KOPT-K1 (cell line): ENCODE measurements at regions not wholly inside any gene's neighbourhood (a gene's known extent, or its start where the extent isn't known, plus 50 kb on each side); places are given as distances from the start of the nearest gene placed in this dataset.
"Not testable (repeated sequence)": the region's sequence is repeated elsewhere in the genome, so short reads cannot be mapped to it uniquely, and the experiment has no call there.

Experiments
- H3K27ac ChIP-seq: fragments of 200-600 bp; sonication (generic); 2 replicates; pipeline ENCODE4 v1.5.1; 2016; ENCODE audit warnings: antibody characterized with exemption, mild to moderate bottlenecking, low read depth, low read length; ENCODE audit not compliant: poor library complexity, severe bottlenecking
- H3K36me3 ChIP-seq: fragments of 200-600 bp; sonication (generic); 2 replicates; pipeline ENCODE4 v1.5.1; 2017; ENCODE audit warnings: antibody characterized with exemption, mild to moderate bottlenecking, low read length, moderate library complexity; ENCODE audit not compliant: insufficient read depth
- H3K9me3 ChIP-seq: fragments of 200-600 bp; sonication (generic); 2 replicates; pipeline ENCODE4 v1.5.1; 2017; ENCODE audit warnings: antibody characterized with exemption, low read length, mild to moderate bottlenecking; ENCODE audit not compliant: insufficient read depth, poor library complexity, severe bottlenecking

DNA sequence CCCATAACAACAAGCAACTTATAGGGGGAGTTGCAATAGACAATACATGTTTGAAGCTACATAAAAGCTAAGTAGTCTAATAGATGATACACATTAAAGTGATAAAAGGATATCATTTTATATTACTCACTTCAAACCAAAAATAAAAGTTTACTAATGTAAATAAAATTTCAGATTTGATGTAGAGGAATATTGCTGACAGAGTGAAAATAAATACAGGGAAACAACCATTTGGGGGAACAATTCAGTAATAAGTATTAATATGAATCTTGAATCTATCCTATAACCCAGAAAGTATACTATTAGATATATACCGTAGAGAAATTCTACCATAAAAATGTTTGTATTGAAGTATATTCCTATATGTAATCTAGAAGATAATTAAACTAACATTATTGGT lies 1248.9 kb upstream of the EPHA6 start:
- Histone ChIP-seq H3K27ac (no peak overlapping the region), H3K9me3 (no peaks in the 10 kb centered on the region), H3K36me3 (no peaks in the 10 kb centered on the region)

DNA sequence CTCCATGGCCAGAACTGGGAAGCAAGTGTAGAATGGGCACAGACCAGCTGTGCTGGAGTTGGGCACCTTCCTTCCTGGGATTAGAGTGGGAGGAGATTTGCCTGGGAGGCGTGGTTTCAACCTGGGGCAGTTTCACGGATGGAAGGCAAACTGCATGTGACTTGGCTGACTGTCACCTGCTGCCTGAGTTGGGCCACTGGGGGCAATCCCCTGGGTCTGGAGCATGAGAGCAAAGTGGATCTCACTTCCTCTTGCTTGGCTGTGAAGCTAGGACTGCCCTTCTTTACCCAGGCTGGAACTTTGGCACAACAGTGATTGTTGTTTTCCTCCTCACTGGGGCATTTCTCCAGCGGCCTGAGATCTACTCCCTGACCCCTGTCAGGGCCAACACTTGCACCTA lies 1247.0 kb upstream of the EPHA6 start:
- Histone ChIP-seq H3K9me3 (no peaks in the 10 kb centered on the region), H3K27ac (no peak overlapping the region), H3K36me3 (no peaks in the 10 kb centered on the region)

DNA sequence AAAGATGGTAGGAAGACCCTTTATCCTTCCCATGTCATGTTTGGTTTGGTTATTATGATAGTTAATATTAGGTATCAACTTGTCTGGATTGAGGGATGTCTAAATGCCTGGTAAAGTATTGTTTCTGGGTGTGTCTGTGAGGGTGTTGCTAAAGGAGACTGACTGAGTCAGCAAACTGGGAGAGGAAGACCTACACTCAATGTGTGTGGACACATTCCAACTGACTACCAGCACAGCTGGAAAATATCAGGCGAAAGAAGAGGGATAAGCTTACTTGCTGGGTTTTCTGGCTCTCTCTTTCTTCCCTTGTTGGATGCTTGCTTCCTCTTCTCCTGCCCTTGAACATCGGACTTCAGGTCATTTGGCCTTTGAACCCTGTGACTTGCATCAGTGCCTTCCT lies 1227.6 kb upstream of the EPHA6 start:
- Histone ChIP-seq H3K27ac (no peak overlapping the region), H3K36me3 (no peaks in the 10 kb centered on the region), H3K9me3 (no peaks in the 10 kb centered on the region)

DNA sequence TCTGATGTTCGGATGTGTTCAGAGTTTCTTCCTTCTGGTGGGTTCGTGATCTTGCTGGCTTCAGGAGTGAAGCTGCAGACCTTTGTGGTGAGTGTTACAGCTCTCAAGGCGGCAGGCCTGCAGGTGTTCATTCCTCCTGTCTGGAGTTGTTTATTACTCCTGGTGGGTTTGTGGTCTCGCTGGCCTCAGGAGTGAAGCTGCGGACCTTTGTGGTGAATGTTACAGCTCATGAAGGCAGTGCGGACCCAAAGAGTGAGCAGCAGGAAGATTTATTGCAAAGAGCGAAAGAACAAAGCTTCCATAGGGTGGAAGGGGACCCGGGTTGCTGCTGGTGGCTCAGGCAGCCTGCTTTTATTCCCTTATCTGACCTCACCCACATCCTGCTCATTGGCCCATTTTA lies 1226.8 kb upstream of the EPHA6 start:
- not testable (repeated sequence) for H3K36me3 ChIP-seq, H3K9me3 ChIP-seq, H3K27ac ChIP-seq

DNA sequence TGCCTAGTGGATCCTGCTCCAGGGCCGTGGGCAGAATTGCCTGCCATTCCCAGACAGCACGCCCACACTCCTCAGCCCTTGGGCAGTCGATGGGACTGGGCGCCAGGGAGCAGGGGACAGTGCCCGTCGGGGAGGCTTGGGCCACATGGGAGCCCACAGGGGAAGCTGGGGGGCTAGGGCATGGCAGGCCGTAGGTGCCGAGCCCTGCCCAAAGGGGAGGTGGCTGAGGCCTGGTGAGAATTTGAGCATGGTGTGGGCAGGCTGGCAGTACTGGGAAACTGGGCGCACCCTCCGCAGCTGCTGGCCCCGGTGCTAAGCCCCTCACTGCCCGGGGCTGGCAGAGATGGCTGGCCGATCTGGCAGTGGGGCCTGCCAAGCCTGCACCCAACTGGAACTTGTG lies 1225.9 kb upstream of the EPHA6 start:
- Histone ChIP-seq H3K9me3 (no peaks in the 10 kb centered on the region), H3K36me3 (no peaks in the 10 kb centered on the region), H3K27ac (no peak overlapping the region)

DNA sequence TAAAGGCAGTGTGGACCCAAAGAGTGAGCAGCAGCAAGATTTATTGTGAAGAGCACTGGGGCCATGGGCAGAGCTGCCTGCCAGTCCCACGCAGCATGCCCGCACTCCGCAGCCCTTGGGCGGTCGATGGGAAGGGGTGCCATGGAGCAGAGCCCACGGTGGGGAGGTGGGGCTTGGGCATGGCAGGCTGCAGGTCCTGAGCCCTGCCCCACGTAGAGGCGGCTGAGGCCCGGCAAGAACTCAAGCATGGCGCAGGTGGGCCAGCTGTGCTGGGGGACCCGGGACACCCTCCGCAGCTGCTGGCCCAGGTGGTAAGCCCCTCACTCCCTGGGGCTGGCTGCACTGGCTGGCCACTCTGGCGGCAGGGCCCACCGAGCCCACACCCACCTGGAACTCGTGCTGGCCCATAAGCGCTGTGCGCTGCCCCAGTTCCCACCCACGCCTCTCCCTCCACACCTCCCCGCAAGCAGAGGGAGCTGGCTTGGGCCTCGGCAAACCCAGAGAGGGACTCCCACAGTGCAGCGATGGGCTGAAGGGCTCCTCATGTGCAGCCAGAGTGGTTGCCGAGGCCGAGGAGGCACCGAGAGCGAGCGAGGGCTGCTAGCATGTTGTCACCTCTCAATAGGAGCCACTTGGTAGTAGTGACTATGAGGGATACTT lies 1218.8 kb upstream of the EPHA6 start:
- Histone ChIP-seq H3K9me3 (no peaks in the 10 kb centered on the region), H3K36me3 (no peaks in the 10 kb centered on the region), H3K27ac (no peak overlapping the region)

DNA sequence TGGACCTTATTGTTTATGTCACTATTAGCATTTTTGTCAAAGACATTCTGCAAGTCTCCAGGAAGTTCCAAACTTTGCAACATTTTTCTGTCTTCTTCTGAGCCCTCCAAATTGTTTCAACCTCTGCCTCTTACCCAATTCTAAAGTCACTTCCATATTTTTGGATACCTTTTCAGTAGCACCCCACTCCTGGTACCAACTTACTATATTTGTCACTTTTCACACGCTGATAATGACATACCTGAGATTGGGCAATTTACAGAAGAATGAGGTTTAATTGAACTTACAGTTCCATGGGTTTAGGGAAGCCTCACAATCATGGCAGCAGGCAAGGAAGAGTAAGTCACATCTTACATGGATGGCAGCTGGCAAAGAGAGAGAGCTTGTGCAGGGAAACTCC lies 1206.5 kb upstream of the EPHA6 start:
- Histone ChIP-seq H3K36me3 (no peaks in the 10 kb centered on the region), H3K27ac (no peak overlapping the region), H3K9me3 (peaks cover 14% of the 10 kb centered on the region)

DNA sequence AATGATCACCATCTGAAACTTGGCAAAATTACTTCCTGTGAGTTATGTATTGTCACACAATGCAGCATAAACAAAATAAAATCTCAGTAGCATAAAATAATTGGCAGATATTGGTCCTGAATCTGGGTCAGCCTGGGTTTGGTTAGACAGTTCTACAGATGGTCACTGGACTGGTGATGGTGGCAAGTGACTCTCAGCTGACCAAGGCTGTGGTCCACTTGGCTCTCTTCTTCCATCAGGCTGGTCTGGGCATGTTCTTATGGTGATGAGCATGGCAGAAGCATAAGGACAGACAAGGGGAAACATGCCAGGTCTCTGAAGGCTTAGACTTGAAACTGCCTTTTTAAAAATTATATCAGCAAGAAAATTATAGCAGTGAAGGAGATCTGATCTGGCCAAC lies 1205.0 kb upstream of the EPHA6 start:
- Histone ChIP-seq H3K36me3 (no peaks in the 10 kb centered on the region), H3K27ac (no peak overlapping the region), H3K9me3 (peaks cover 14% of the 10 kb centered on the region)

DNA sequence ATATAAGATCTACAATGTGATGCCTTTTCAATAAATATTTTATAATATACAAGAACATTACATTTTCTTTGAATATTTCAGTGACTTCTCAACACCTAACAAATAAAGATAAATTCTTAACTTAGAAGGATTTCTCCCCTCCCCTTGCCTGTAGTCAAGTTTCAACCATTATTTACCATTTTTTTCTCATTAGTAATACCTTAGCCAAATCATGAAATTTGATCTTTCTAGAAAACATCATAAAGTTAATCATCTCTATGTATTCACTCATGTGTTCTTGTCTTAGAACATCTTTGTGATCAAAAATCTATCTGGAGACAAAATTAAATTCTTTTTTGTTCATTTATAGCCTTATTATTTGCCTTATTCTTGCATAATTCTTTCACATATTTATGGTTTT lies 1201.8 kb upstream of the EPHA6 start:
- no peak overlapping the region for H3K27ac ChIP-seq

DNA sequence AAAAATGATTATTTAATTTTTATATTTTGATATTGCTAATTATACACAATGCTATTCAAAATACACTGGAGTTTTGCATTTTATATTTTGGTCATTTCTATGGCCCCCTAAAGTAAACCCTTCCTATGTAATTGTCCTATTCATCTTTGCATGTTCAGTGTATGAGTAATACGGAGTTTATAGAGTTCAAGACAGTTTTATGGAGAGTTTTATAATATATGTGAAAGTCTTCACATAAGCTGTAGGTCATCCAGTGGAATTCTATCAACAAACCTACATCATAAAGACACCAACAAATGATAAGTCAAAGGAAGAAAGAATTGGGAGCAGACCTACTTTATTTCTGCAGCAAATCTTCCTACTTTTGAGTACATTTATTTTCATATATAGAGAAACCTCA lies 1200.4 kb upstream of the EPHA6 start:
- Histone ChIP-seq H3K36me3 (no peaks in the 10 kb centered on the region), H3K27ac (no peak overlapping the region), H3K9me3 (no peaks in the 10 kb centered on the region)

More for the DNA sequence above, 1201.8 kb upstream of the EPHA6 start:
- H3K9me3 ChIP-seq = peaks cover 6% of the 10 kb centered on the region
- H3K36me3 ChIP-seq = no peaks in the 10 kb centered on the region

DNA sequence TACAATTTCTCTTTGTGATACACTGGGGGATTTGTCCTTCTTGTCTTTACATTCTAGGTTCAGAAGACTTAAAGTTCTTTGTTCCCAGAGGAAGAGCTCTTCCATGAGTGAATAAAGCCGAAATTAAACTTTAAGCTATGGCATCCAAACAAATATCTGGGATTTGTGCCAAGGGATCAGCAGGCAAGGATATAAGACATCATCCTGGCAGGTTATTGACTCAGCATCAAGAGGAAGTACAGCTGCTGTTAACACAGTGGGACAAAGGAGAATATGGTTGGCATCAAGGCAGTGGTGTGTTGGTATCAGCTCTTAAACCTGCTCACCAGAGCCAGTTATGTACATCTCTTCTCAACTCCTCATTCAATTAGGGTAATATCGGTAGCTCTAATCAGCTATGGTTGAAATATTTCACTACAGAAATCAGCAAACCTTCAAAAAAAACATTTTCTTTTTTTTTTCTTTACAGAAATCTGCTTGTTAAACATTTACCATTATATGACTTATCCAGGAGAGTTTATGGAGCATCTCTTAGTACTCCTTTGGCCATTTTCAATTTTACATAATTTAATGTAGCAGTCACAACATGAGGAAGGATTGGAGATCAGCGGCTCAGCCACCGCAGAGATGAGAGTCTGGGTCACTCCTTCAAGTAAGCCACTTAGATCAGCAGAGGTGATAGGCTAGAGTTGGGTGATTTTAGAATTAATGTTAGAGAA lies 1198.6 kb upstream of the EPHA6 start:
- H3K27ac ChIP-seq = no peak overlapping the region
- no peaks in the 10 kb centered on the region for H3K9me3 ChIP-seq
- no peaks in the 10 kb centered on the region for H3K36me3 ChIP-seq

DNA sequence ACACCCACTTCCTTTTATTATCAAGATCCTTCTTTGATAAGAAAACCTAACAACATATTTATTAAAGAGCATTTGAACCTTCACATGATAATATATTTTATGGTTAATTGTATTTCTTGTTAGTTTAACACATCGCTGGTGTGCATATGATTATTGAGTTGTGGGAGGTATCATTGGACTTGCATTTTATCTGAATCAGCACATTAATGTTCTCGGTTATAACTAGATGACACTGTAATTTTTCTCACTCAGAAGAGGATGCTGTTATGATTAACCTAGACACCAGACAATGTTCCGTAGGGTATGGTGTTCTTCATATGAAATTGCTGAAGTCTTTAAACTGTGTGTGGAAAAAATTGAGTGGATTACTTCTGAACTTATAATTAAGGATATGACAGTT lies 1188.3 kb upstream of the EPHA6 start:
- H3K9me3 ChIP-seq = no peaks in the 10 kb centered on the region
- H3K36me3 ChIP-seq = no peaks in the 10 kb centered on the region
- no peak overlapping the region for H3K27ac ChIP-seq

DNA sequence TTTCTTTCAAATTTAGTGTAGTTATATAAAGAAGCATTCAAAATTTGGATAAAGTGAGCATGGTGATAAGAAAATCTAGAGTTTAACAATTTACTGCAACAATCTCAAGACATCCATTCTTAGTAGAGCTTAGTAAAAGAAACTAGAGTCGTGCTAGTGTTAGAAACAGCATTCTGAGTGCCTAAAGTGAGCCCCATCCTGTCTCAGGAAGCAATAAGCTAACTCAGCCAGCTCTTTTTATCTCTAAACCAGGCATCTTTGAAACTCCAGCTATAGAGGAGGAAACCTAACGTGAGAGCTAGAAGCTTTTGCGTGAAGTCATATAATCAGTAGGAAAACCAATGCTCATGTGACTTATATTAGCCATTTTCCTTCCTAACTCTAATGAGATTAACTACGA lies 1187.1 kb upstream of the EPHA6 start:
- Histone ChIP-seq H3K36me3 (no peaks in the 10 kb centered on the region), H3K9me3 (no peaks in the 10 kb centered on the region), H3K27ac (no peak overlapping the region)

DNA sequence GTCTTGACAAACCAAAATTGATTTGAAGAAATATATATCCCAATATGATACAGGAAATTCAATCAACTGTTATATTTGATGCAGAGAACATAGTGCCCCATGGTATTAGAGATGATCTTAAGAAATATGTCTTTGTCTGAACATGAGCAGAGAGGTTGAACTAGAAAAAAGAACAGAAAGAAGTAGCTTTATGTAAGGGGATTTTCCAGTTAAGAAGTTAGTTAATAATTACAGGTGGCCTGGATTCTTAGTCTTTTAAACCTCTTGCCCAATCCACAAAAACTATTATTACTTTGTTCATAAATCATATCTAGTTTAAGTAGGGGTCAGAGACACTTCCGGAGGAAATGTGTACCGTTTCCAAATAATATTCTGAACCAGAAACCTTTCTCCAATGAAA lies 1186.7 kb upstream of the EPHA6 start:
- H3K9me3 ChIP-seq = no peaks in the 10 kb centered on the region
- H3K27ac ChIP-seq = no peak overlapping the region
- no peaks in the 10 kb centered on the region for H3K36me3 ChIP-seq

DNA sequence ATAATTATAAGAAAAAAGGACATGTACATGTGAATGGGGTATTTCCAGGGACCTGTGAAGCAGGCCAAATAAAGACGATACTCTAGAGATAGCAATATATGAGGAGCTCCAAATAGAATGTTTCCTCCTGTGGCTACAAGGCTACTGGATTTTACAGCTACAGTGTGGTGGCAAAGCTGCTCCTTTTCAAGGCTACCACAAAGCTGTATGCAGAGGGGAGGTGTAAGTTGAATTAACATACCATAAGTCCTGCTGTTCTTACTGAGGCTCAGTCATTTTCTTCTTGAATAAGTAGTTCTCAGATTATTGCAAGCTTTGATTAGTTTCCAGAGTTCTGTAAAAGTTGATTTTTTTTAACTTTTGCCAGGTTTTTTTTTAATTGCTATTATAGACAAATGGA lies 1184.6 kb upstream of the EPHA6 start:
- Histone ChIP-seq H3K36me3 (no peaks in the 10 kb centered on the region), H3K27ac (no peak overlapping the region), H3K9me3 (no peaks in the 10 kb centered on the region)

DNA sequence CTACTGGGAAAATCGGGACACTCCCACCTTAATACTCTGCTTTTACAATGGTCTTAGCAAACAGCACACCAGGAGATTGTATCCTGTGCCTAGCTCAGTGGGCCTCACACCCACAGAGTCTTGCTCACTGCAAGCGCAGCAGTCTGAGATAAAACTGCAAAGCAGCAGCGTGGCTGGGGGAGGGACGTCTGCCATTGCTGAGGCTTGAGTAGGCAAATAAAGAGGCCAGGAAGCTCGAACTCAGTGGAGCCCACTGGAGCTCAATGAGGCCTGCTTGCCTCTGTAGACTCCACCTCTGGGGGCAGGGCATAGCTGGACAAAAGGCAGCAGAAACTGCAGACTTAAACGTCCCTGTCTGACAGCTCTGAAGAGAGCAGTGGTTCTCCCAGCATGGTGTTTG lies 1169.1 kb upstream of the EPHA6 start:
- Histone ChIP-seq H3K27ac (no peak overlapping the region), H3K36me3 (no peaks in the 10 kb centered on the region), H3K9me3 (no peaks in the 10 kb centered on the region)
